Caco-2 (cell line): ENCODE measurements at regions not wholly inside any gene's neighbourhood (a gene's known extent, or its start where the extent isn't known, plus 50 kb on each side); places are given as distances from the start of the nearest gene placed in this dataset.

Experiments used
- BruUV-seq: library from RNA; stranded (reverse); fragments of 400-500 nt; replicated peaks from 2 replicates; lab custom pipeline; 2021; lab: Mats Ljungman, UMichigan
- CTCF ChIA-PET: fragments of 300-600 bp; sonication (Branson Sonifier 250); formaldehyde crosslinking; loops from one replicate; lab custom pipeline; 2022; ENCODE audit warnings: antibody characterized with exemption; lab: Charles Lee
- POLR2A ChIA-PET: fragments of 300-600 bp; sonication (Branson Sonifier 250); formaldehyde crosslinking; loops from one replicate; lab custom pipeline; 2022; ENCODE audit warnings: antibody characterized with exemption; lab: Charles Lee
- DNase-seq, 2 experiments: peaks; one replicate each; pipeline versions ENCODE4 v3.0.0 to v3.0.0-alpha.2; 2020 to 2022
- H3K27me3 ChIP-seq: replicated peaks from 2 replicates; pipeline ENCODE4 v1.6.0; 2011; ENCODE audit warnings: low read length; ENCODE audit not compliant: control insufficient read depth, insufficient read depth
- H3K36me3 ChIP-seq: 2 replicates; pipeline ENCODE4 v1.5.1; 2011; ENCODE audit warnings: low read length; ENCODE audit not compliant: control insufficient read depth, insufficient read depth
- H3K4me1 ChIP-seq: fragments of 250-450 bp; sonication (Bioruptor Pico); 2 replicates; pipeline ENCODE4 v1.5.1; 2020; ENCODE audit warnings: mild to moderate bottlenecking
- H3K4me3 ChIP-seq: 2 replicates; pipeline ENCODE4 v1.5.1; 2011; ENCODE audit warnings: low read depth, mild to moderate bottlenecking, control low read depth, low read length
- H3K9me3 ChIP-seq: fragments of 250-450 bp; sonication (Bioruptor Pico); 2 replicates; pipeline ENCODE4 v1.5.1; 2020; ENCODE audit warnings: mild to moderate bottlenecking, moderate library complexity
- H3K27ac Mint-ChIP-seq: one replicate; pipeline ENCODE4 v1.8.0; 2022; ENCODE audit warnings: mixed read lengths; ENCODE audit not compliant: unreplicated experiment
- H3K27me3 Mint-ChIP-seq: one replicate; pipeline ENCODE4 v1.8.0; 2022; ENCODE audit warnings: mixed read lengths; ENCODE audit not compliant: insufficient read depth, unreplicated experiment
- H3K36me3 Mint-ChIP-seq: one replicate; pipeline ENCODE4 v1.8.0; 2022; ENCODE audit warnings: mild to moderate bottlenecking, mixed read lengths; ENCODE audit not compliant: insufficient read depth, unreplicated experiment
- H3K4me1 Mint-ChIP-seq: one replicate; pipeline ENCODE4 v1.8.0; 2022; ENCODE audit warnings: low read depth, mixed read lengths; ENCODE audit not compliant: unreplicated experiment
- H3K4me3 Mint-ChIP-seq: one replicate; pipeline ENCODE4 v1.8.0; 2022; ENCODE audit warnings: mild to moderate bottlenecking, moderate library complexity, mixed read lengths; ENCODE audit not compliant: unreplicated experiment
- H3K9me3 Mint-ChIP-seq: one replicate; pipeline ENCODE4 v1.8.0; 2022; ENCODE audit warnings: mixed read lengths; ENCODE audit not compliant: unreplicated experiment
- intact Hi-C: fragments of 100-400 bp; cut with micrococcal nuclease; formaldehyde crosslinking; loops from one replicate; pipeline ENCODE4 v1.10.0; 2022; ENCODE audit not compliant: unreplicated experiment
- TF ChIP-seq, protein P1 (sequence below), 2 experiments: fragments of 200-600 bp in 1 of 2; IDR thresholded peaks; 1 replicate in 1 of 2; 2 replicates in 1 of 2; pipeline versions ENCODE4 v1.5.1 to v1.8.0; 2011 to 2022; ENCODE audit warnings: antibody characterized with exemption in 1 of 2, control low read depth in 1 of 2, inconsistent platforms in 1 of 2, low read depth in 1 of 2, low read length in 1 of 2, mild to moderate bottlenecking in 1 of 2, moderate library complexity in 1 of 2; ENCODE audit not compliant: insufficient read depth in 1 of 2, severe bottlenecking in 1 of 2, unreplicated experiment in 1 of 2

DNA sequence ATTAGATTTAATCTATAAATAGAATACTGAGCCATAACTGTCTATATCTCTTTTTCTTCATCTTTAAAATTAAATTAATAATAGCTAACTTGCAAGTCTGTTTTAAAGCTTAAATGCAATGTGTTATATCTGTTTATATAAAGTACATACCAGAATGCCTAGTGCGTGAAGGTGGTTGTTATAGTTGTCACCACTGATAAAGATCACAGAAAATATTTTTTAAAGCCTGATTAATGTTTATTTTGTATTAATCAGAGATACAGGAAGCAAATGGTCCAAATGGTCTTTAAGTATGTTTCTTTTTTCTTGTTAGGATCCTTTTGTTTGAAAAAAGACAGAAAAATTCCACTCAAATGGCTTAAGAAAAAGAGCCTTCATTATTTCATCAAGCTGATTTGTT lies 560.6 kb downstream of the CPS1 start:
- no peaks in the 10 kb centered on the region for H3K9me3 ChIP-seq
- Mint-ChIP-seq H3K27ac (no peak overlapping the region), H3K27me3 (peaks cover 4% of the 10 kb centered on the region), H3K4me1 (no peaks in the 10 kb centered on the region), H3K36me3 (no peaks in the 10 kb centered on the region), H3K9me3 (no peaks in the 10 kb centered on the region), H3K4me3 (no peak overlapping the region)
- intact Hi-C loops = no loop called here
- H3K36me3 ChIP-seq = no peaks in the 10 kb centered on the region
- ChIA-PET CTCF (no interaction called here), POLR2A (no interaction called here)
- no peaks in the 10 kb centered on the region for H3K27me3 ChIP-seq
- TF ChIP-seq, protein P1, sequence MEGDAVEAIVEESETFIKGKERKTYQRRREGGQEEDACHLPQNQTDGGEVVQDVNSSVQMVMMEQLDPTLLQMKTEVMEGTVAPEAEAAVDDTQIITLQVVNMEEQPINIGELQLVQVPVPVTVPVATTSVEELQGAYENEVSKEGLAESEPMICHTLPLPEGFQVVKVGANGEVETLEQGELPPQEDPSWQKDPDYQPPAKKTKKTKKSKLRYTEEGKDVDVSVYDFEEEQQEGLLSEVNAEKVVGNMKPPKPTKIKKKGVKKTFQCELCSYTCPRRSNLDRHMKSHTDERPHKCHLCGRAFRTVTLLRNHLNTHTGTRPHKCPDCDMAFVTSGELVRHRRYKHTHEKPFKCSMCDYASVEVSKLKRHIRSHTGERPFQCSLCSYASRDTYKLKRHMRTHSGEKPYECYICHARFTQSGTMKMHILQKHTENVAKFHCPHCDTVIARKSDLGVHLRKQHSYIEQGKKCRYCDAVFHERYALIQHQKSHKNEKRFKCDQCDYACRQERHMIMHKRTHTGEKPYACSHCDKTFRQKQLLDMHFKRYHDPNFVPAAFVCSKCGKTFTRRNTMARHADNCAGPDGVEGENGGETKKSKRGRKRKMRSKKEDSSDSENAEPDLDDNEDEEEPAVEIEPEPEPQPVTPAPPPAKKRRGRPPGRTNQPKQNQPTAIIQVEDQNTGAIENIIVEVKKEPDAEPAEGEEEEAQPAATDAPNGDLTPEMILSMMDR (IDR thresholded peaks at IDR 0.05; ENCODE audit: insufficient read depth in 1 of 2, low read depth in 1 of 2, low read length in 1 of 2, severe bottlenecking in 1 of 2, unreplicated experiment in 1 of 2) = no peak
- H3K4me1 ChIP-seq = no peaks in the 10 kb centered on the region
- DNase-seq = no peak
- no peak overlapping the region for H3K4me3 ChIP-seq
- BruUV-seq = no TSS peak

DNA sequence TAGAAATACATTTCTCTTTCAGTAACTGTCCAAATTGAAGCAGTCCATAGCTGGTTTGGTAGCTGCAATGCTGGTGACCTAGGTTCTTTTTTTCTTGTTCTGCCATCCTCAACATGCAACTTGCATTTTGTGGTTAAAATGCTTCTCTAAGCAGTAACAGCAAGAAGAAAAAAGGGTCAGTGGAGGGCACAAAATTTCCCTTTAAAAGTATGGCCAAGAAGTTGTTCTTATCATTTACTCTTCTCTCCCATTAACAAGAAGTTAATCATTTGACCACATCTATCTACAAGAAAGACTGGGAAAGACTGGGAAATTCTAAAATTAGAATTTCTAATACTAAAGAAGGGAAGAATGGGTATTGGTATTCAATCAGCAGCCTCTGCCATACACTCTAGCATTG lies 569.9 kb downstream of the CPS1 start:
- DNase-seq = no peak
- Histone ChIP-seq H3K27me3 (no peaks in the 10 kb centered on the region), H3K4me3 (no peak overlapping the region), H3K4me1 (no peaks in the 10 kb centered on the region), H3K36me3 (no peaks in the 10 kb centered on the region), H3K9me3 (no peaks in the 10 kb centered on the region)
- H3K27me3 Mint-ChIP-seq = no peaks in the 10 kb centered on the region
- H3K4me1 Mint-ChIP-seq = no peaks in the 10 kb centered on the region
- no peak overlapping the region for H3K27ac Mint-ChIP-seq
- no peak overlapping the region for H3K4me3 Mint-ChIP-seq
- TF ChIP-seq, protein P1 (IDR thresholded peaks at IDR 0.05; ENCODE audit: insufficient read depth in 1 of 2, low read depth in 1 of 2, low read length in 1 of 2, severe bottlenecking in 1 of 2, unreplicated experiment in 1 of 2) = no peak
- CTCF ChIA-PET = no interaction called here
- intact Hi-C loops = no loop called here
- no TSS peak for BruUV-seq
- POLR2A ChIA-PET = no interaction called here
- no peaks in the 10 kb centered on the region for H3K36me3 Mint-ChIP-seq
- no peaks in the 10 kb centered on the region for H3K9me3 Mint-ChIP-seq

DNA sequence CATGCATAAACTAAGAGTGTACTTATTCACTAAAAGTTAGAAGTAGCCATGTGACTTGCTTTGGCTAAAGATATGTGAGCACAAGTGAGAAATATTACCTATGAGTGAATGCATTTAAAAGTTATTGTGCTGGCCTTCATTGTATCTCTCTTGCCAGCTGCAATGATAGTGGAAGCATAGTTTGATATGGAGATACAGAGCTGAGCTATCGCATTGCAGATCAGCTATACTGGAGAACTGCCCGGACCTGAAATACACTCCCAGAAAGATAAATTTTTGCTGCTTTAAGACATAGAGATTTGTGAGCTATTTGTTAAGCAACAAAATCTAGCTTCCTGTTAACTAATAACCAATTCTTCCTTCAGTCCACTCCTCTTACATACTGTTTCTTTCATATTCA lies 571.1 kb downstream of the CPS1 start:
- Mint-ChIP-seq H3K4me1 (no peaks in the 10 kb centered on the region), H3K4me3 (no peak overlapping the region), H3K9me3 (no peaks in the 10 kb centered on the region), H3K27me3 (no peaks in the 10 kb centered on the region), H3K36me3 (no peaks in the 10 kb centered on the region), H3K27ac (no peak overlapping the region)
- Histone ChIP-seq H3K27me3 (no peaks in the 10 kb centered on the region), H3K4me1 (no peaks in the 10 kb centered on the region), H3K36me3 (no peaks in the 10 kb centered on the region), H3K4me3 (no peak overlapping the region), H3K9me3 (no peaks in the 10 kb centered on the region)
- no TSS peak for BruUV-seq
- DNase-seq = no peak
- TF ChIP-seq, protein P1 (IDR thresholded peaks at IDR 0.05; ENCODE audit: insufficient read depth in 1 of 2, low read depth in 1 of 2, low read length in 1 of 2, severe bottlenecking in 1 of 2, unreplicated experiment in 1 of 2) = no peak
- ChIA-PET CTCF (no interaction called here), POLR2A (no interaction called here)
- intact Hi-C loops = no loop called here
